Stimulated activated memory B cell treated with anti-CD40 and anti-IgM and Interleukin-4, amounts not matched to agents 10 μg/mL and 1 μg/mL and 100 μg/mL, for 72 hours (primary cell): ENCODE measurements at regions not wholly inside any gene's neighbourhood (a gene's known extent, or its start where the extent isn't known, plus 50 kb on each side); places are given as distances from the start of the nearest gene placed in this dataset.

Experiments
- ATAC-seq: fragments of 150-1000 bp; cut with Tn5 transposase; 2 replicates; pipeline ENCODE4 v1.10.0; 2021
- H3K27ac Mint-ChIP-seq: one replicate; pipeline ENCODE4 v1.8.0; 2022; ENCODE audit warnings: mild to moderate bottlenecking, mixed read lengths
- H3K27me3 Mint-ChIP-seq: one replicate; pipeline ENCODE4 v1.8.0; 2022; ENCODE audit warnings: mixed read lengths
- H3K36me3 Mint-ChIP-seq: one replicate; pipeline ENCODE4 v1.8.0; 2022; ENCODE audit warnings: mixed read lengths
- H3K4me1 Mint-ChIP-seq: one replicate; pipeline ENCODE4 v1.8.0; 2022; ENCODE audit warnings: mixed read lengths
- H3K4me3 Mint-ChIP-seq: one replicate; pipeline ENCODE4 v1.8.0; 2022; ENCODE audit warnings: mild to moderate bottlenecking, moderate library complexity, mixed read lengths
- H3K9me3 Mint-ChIP-seq: one replicate; pipeline ENCODE4 v1.8.0; 2022; ENCODE audit warnings: mixed read lengths

GRCh38 chr9:107749787-107750444 is 260.3 kb upstream of the KLF4 start:
- H3K27ac Mint-ChIP-seq = no peak overlapping the region
- ATAC-seq = no peak
- no peaks in the 10 kb centered on the region for H3K27me3 Mint-ChIP-seq
- no peak overlapping the region for H3K4me3 Mint-ChIP-seq
- H3K36me3 Mint-ChIP-seq = no peaks in the 10 kb centered on the region
- peaks cover 5% of the 10 kb centered on the region for H3K9me3 Mint-ChIP-seq
- H3K4me1 Mint-ChIP-seq = no peaks in the 10 kb centered on the region

- Mint-ChIP-seq H3K27ac (no peak overlapping the region), H3K36me3 (no peaks in the 10 kb centered on the region), H3K4me3 (no peak overlapping the region), H3K27me3 (no peaks in the 10 kb centered on the region), H3K9me3 (no peaks in the 10 kb centered on the region), H3K4me1 (no peaks in the 10 kb centered on the region)
- ATAC-seq = no peak
These were observed 255.3 kb upstream of the KLF4 start for GRCh38 chr9:107744873-107745272.

DNA sequence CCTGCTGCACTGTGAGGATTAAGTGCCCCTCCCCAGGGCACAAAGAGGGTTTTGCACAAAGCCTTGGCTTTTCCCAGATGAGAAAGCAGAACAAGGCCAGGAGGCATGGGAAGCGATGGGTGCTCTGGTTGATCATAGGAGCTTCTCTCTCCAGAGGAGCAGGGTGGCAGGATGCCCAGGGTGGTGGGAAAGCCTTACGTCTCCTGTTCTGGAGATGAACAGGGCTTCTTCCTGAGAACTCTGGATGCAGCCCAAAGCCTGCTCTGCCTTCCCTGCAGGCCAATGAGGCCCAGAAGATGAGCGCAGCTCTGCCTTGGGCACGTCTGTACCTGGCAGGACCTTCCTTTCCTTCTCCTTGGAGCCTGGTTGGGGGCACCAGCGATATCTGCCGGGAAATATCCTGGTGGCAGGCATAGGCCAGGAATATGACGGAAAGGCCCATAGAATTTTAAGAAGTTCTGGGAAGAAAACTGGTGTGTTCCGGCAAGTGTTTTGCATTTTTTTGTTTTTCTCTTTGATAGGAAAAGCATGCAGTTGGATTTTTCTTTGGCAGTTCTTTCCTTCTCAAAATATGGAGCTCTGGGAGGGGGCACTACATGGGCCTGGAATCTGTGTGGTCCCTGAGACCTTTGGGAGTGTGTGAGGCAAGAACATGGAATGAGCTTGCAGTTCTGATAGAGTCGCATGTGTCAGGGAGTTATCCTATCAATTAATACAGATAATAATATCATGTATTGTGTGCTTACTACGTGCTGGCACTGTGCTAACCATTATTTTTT is 253.2 kb upstream of the KLF4 start:
- no peak for ATAC-seq
- no peak overlapping the region for H3K4me3 Mint-ChIP-seq

DNA sequence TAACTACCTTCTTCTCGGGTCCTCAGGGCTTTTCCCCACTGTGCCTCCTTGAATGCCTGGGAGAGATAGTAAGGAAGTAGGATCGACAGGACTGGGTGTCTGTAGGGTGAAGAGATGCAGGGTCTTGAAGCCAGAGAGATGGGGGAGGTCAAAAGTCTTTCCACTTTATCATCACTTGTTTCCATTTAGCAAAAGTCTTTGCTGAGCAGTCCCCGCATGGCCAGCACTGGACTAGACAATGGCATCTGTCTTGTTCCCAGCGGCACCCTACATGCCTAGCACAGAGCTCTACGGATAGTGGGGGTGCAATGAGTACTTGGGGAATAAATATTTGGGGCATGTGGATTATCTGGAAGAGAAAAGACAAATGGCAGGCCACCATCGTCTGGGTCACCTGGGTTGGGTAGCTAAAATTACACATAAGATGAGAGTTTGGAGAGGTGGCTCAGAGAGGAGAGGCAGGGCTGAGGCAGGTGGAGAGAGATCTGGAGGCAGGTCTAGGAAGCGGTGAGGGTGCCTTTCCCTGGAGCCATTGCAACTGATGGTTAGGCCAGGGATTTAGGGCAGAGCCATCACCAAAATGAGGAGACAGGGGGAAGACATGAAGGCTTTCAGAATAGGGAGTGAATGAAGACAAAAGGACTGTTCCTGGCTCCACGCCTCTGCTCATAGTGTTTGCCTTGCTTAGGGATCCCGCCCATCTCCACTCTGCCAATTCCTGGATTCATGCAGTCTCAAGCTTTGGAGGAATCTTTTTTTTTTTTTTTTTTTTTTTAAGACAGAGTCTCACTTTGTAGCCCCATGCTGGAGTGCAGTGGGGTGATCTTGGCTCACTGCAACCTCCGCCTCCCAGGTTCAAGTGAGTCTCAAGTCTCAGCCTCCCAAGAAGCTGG is 250.8 kb upstream of the KLF4 start:
- no peak for ATAC-seq
- no peaks in the 10 kb centered on the region for H3K9me3 Mint-ChIP-seq
- H3K4me3 Mint-ChIP-seq = no peak overlapping the region
- H3K36me3 Mint-ChIP-seq = no peaks in the 10 kb centered on the region
- H3K27me3 Mint-ChIP-seq = no peaks in the 10 kb centered on the region
- H3K27ac Mint-ChIP-seq = no peak overlapping the region
- no peaks in the 10 kb centered on the region for H3K4me1 Mint-ChIP-seq

More for the DNA sequence above, 253.2 kb upstream of the KLF4 start:
- H3K36me3 Mint-ChIP-seq = no peaks in the 10 kb centered on the region
- H3K9me3 Mint-ChIP-seq = no peaks in the 10 kb centered on the region
- no peak overlapping the region for H3K27ac Mint-ChIP-seq
- no peaks in the 10 kb centered on the region for H3K4me1 Mint-ChIP-seq
- H3K27me3 Mint-ChIP-seq = no peaks in the 10 kb centered on the region

- Mint-ChIP-seq H3K36me3 (no peaks in the 10 kb centered on the region), H3K4me1 (no peaks in the 10 kb centered on the region), H3K27me3 (no peaks in the 10 kb centered on the region), H3K27ac (no peak overlapping the region), H3K9me3 (no peaks in the 10 kb centered on the region), H3K4me3 (no peak overlapping the region)
- ATAC-seq = no peak
These were observed 250.1 kb upstream of the KLF4 start for GRCh38 chr9:107739601-107740082.

- no peaks in the 10 kb centered on the region for H3K27me3 Mint-ChIP-seq
- H3K4me3 Mint-ChIP-seq = no peak overlapping the region
- no peak for ATAC-seq
- no peaks in the 10 kb centered on the region for H3K9me3 Mint-ChIP-seq
- H3K27ac Mint-ChIP-seq = no peak overlapping the region
- H3K36me3 Mint-ChIP-seq = no peaks in the 10 kb centered on the region
- H3K4me1 Mint-ChIP-seq = no peaks in the 10 kb centered on the region
These were observed 249.2 kb upstream of the KLF4 start for GRCh38 chr9:107738789-107739188.

DNA sequence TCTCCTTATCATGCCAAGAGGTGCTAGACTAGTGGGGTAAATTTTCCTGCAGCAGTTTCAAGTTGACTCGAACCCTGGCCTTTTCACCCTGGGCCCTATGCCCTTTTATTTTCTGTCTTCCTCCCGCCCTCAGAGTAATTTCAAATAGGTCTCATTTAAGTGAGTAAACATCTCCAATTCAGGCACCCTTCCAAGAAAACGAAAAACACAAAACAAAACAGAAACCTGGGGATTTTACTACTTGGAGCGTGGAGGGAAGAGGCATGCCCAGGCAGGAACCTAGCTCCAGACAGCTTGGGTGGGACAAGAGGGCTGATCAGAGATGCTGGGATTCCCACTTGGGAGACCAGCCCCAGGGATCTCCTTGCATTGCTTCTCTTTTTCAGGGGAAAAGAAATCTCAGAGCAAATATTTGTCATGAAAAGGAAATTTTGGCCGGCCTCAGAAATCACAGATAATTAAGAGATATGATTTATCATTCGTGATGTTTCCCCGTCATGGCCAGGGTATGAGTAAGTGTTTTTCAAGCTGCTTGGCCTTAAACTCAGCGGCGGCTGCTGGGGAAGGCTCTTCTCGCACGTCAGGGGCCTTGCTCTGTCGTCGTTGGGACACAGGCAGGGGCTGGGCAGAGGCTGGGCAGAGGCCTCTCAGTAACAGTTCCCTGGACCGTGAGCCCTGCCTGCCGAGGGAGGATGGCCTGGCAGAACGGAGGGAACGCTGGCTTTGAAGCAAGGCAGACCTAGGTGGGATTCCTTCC is 248.6 kb upstream of the KLF4 start:
- ATAC-seq = no peak
- H3K27me3 Mint-ChIP-seq = no peaks in the 10 kb centered on the region
- H3K9me3 Mint-ChIP-seq = no peaks in the 10 kb centered on the region
- H3K4me3 Mint-ChIP-seq = no peak overlapping the region
- H3K4me1 Mint-ChIP-seq = no peaks in the 10 kb centered on the region
- H3K27ac Mint-ChIP-seq = no peak overlapping the region
- H3K36me3 Mint-ChIP-seq = no peaks in the 10 kb centered on the region

GRCh38 chr9:107737610-107737986 is 248.0 kb upstream of the KLF4 start:
- Mint-ChIP-seq H3K4me3 (no peak overlapping the region), H3K27ac (no peak overlapping the region), H3K9me3 (no peaks in the 10 kb centered on the region), H3K36me3 (no peaks in the 10 kb centered on the region), H3K27me3 (no peaks in the 10 kb centered on the region), H3K4me1 (no peaks in the 10 kb centered on the region)
- no peak for ATAC-seq

- Mint-ChIP-seq H3K27ac (no peak overlapping the region), H3K27me3 (no peaks in the 10 kb centered on the region), H3K4me3 (no peak overlapping the region), H3K4me1 (no peaks in the 10 kb centered on the region), H3K36me3 (no peaks in the 10 kb centered on the region), H3K9me3 (no peaks in the 10 kb centered on the region)
- no peak for ATAC-seq
These were observed 246.3 kb upstream of the KLF4 start for GRCh38 chr9:107735821-107736220.

DNA sequence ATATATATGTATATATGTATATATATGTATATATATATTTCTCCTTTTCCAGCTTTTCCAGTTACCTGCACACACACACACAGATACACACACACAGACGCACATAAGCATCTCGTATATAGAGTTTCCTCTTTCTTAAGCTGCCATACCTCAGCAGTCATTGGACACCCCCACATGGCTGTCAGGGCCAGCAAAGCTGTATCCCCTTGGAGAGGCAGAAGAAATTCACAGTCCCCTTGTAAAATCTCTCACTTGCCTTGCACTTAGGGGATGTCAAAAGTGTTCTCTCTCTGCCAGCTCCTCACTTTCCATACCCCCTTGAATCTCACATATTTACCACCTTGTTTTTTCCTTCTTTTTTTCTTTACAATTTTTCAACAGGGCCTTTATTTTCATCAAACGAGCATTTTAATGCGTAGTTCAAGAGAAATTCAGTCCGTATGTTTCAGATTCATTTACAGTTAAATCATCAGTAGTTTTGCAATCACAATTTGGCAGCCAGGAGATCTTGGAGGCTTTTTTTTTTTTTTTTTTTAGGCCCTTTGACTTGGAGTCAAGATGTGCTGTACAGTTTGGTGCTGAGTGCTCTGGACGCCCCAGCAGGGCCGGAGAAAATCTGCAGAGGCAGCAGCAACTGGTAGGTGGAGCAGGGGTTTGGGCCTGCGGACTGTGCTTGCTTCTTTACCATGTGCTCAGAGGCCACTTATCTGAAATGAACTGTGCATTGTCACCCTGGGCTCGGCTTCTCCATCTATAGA is 244.9 kb upstream of the KLF4 start:
- H3K27me3 Mint-ChIP-seq = no peaks in the 10 kb centered on the region
- no peaks in the 10 kb centered on the region for H3K9me3 Mint-ChIP-seq
- no peaks in the 10 kb centered on the region for H3K4me1 Mint-ChIP-seq
- ATAC-seq = no peak
- H3K4me3 Mint-ChIP-seq = no peak overlapping the region
- no peaks in the 10 kb centered on the region for H3K36me3 Mint-ChIP-seq
- no peak overlapping the region for H3K27ac Mint-ChIP-seq

GRCh38 chr9:107733523-107733894 is 243.9 kb upstream of the KLF4 start:
- H3K27ac Mint-ChIP-seq = no peak overlapping the region
- H3K4me1 Mint-ChIP-seq = no peaks in the 10 kb centered on the region
- H3K27me3 Mint-ChIP-seq = no peaks in the 10 kb centered on the region
- H3K36me3 Mint-ChIP-seq = no peaks in the 10 kb centered on the region
- no peak overlapping the region for H3K4me3 Mint-ChIP-seq
- ATAC-seq = no peak
- no peaks in the 10 kb centered on the region for H3K9me3 Mint-ChIP-seq

DNA sequence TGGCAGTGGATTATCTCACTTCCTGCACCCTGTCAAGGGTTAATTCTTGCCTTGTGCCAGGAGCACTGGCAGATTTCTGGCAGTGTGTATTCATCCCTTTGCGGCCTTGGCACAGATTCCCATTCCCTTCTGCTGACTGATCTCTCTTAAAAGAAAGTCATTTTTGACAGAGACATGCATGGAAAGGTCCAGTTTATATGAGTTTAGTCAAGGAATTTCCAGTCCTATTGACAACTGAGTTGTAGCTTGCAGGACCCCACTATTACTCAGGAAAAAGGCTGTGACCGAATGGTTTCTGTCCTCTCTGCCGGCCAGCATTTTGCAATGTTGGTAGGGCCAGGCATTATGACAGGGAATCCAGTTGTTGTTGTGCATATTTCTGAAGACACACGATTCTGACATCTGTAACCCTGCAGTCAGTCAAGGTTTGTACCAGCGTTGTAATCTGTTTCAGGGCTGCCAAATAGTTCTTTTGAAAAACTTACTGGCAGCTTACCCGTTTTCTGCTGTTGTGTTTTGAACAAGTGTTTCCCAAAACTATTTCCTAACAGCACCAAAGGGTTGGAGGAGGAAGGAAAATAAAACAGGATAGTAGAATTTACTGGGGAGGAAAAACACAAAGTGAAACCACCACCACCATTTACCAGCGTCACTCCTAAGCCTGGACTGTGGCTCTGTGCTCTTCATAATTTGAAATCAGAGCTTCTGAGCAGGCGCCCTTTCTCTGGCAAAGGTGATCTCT is 243.4 kb upstream of the KLF4 start:
- Mint-ChIP-seq H3K9me3 (no peaks in the 10 kb centered on the region), H3K4me1 (no peaks in the 10 kb centered on the region), H3K4me3 (no peak overlapping the region), H3K36me3 (no peaks in the 10 kb centered on the region), H3K27me3 (no peaks in the 10 kb centered on the region), H3K27ac (no peak overlapping the region)
- ATAC-seq = no peak

DNA sequence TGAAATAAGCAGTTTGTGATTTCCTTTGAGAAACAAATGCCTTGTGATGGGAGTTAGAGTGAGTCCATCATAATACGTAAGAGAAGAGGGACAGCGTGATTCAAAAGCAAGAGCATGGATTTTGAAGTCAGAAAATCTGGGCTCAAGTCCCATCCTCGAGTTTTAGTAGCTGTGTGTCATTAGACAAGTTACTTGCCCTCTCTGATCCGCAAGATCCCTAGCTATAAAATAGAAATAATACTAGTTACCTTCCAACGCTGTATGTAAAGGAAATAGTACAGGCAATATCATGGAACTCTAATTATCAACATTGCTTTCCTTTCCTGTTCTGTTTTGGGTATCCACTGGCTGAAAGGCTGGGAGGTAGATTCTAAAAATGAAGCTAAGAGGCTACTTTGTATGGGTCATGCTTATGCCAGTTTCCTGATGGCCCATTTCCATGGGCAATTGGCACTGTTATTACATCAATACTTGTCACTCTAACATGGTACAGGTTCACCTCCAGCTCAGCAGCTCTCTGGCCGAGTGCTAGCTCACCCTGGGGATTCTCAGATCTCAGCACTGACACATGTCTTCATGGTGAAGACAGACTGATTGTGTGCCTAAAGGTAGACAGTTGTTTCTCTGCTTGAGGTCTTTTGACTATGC is 241.7 kb upstream of the KLF4 start:
- Mint-ChIP-seq H3K27ac (no peak overlapping the region), H3K36me3 (no peaks in the 10 kb centered on the region), H3K27me3 (no peaks in the 10 kb centered on the region), H3K4me1 (peaks cover 6% of the 10 kb centered on the region), H3K9me3 (peaks cover 3% of the 10 kb centered on the region), H3K4me3 (no peak overlapping the region)
- ATAC-seq = no peak
